SK-N-DZ (cell line): ENCODE measurements at regions not wholly inside any gene's neighbourhood (a gene's known extent, or its start where the extent isn't known, plus 50 kb on each side); places are given as distances from the start of the nearest gene placed in this dataset.

Experiments used
- DNase-seq: peaks from one replicate; pipeline ENCODE4 v3.0.0-alpha.2; 2015; ENCODE audit warnings: low spot score

DNA sequence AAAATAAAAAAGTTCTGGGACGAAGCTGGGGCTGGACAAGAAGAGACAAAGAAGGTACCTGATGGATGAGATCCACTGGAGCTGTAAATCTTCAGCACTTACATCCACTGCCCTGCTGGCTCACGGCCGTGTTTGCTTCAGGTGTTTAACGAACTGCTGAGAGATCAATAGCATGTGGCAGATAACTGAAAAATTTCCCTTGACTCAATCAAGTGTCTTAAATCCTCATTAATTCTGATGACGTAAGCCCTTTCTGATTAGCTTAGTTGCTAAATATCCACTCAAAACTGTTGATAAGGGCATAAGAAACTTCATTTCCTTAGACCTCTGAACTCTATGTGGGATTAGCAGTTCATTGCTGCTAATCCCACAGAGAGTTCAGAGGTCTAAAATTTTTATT is 354.2 kb upstream of the HS3ST1 start:
- no peak for DNase-seq

DNA sequence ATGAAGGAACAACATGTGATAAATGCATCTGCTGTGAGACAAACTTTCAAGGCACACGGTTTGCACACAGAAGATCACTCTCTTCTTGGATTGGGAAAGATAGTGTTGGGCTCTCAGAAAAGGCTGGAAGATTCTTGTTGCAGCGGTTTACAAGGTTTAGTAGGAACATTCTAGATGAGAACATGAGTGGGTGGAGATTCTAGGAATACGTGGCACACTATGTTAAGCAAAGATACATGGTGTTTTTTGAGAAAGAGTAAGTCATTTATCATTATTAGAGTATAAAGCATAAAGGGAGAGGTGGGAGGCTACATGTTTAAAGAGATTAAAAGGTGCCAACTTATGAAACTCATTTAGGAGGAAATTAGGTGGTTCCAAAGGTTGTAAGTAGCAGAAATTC is 348.8 kb upstream of the HS3ST1 start:
- DNase-seq, result no peak

DNA sequence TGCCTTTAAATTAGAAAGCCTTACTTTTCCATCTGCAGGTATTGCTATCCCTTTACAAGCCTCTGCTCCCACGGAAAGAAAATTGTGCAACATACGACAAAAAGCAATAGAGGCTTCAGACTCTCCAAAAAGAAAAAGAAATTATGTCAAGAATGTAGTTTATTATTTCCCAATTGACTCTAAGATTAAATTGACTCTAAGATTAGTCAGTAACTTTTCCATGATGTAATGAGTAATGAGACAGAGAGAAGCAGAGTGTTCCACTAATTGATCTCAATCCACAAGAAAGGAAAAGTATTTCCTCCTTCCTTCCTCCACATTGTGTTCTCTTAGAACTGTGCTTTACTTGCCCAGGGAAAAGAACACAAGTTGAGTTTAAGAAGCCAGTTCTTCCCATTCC is 345.7 kb upstream of the HS3ST1 start:
- DNase-seq, result no peak

GRCh38 chr4:11773798-11774197 is 345.1 kb upstream of the HS3ST1 start:
- no peak for DNase-seq

DNA sequence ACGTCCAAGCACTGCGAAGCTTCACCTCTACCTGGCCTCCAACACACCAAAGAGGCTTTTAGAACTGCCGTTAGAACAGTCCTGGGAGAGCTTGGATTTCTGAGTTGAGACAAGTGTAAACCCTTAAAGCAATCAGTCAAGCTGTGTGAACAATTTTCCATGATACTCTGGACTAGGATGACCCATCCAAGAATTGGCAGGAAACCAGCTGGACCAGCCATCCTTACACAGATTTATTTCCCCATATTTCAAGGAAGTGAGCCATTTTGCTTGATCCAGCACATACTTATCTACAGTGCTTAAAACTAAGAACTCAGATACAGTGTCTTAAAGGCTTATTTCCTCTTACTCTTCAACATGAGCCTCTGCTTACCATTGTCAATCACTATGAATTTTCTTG is 340.7 kb upstream of the HS3ST1 start:
- DNase-seq, result no peak

- no peak for DNase-seq
Measured at GRCh38 chr4:11768251-11768972, 339.7 kb upstream of the HS3ST1 start.

DNA sequence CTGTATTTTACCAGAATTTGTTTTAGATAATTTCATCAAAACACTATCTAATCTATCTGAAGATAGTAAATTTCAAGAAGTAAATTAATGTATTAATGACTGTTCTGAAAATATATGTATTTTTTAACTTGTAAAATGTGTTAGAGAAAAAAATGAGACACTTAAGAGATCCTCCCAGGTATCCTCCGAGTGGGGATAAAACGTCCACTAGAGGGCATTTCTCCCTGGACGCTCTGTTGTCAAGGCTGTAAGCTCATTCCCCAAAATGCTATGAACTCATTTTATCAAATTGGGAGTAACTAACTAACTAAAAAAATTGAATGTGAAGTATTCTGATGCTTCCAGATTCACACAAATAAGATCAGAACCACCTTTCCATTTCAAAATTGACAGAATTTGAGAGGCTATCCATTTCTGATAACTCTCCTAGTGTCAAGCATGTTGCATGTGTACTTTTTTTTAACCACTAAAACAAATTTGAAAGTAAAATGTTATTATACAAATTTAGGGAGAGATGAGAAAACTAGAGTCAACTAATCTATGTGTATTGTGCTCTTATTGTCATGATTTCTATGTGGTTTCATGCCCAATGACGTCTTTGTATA is 337.3 kb upstream of the HS3ST1 start:
- peak; percentile 11 for DNase-seq

GRCh38 chr4:11748164-11748872 is 319.6 kb upstream of the HS3ST1 start:
- DNase-seq, result no peak

DNA sequence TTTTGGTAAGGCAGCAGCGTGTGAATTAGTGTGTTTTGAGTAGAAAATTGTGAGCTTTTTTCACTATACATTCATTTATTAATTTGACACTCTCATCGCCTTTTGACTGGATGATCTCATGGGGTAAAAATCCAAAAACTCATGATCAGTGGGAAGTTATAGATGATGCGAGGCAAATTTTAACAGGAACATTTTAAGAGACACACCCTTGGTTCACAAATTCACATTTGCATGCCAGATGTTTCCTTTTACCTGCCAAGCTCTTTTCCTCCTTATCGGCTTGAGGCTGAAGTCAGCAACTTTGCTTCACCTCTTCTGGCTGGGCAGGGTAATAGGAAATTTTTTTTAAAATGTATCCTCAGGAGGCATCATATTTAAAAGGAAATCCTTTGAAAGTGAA is 318.0 kb upstream of the HS3ST1 start:
- no peak for DNase-seq

DNA sequence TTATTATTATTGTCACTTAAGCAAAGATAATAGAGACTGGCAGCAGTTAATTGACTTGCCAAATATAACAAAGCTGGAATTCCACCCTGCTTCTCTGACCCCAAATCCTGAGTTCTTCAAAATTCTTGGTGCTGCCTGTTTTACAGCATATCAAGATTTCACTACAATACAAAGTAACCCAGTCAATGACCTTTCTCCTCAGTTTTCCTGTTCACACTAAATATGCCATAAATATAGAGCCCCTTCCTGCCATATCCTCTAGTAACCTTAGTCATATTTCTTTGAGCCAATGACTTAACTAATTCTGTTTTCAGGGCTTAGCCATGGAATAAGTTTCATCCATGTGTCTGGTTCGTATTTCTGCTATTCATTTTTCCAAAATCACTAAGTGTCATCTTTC is 315.3 kb upstream of the HS3ST1 start:
- no peak for DNase-seq

DNA sequence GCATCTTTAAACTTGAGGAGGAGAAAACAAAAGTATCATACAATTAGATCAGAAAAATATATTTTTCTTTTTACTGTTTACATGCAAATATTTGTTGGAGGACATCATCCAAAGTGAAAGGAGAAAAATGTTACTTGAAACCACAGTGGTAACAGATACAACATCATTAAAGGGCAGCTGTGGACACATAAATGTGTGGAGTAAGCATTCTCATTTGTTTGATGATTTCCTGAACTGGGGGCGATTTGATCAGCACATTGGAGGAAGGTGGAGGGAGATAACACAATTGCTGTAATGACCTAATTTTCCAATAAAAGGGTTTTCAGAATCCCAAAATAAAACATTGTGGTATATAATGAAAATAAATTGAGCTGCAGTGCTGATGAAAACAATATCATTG is 314.5 kb upstream of the HS3ST1 start:
- DNase-seq, result no peak

DNA sequence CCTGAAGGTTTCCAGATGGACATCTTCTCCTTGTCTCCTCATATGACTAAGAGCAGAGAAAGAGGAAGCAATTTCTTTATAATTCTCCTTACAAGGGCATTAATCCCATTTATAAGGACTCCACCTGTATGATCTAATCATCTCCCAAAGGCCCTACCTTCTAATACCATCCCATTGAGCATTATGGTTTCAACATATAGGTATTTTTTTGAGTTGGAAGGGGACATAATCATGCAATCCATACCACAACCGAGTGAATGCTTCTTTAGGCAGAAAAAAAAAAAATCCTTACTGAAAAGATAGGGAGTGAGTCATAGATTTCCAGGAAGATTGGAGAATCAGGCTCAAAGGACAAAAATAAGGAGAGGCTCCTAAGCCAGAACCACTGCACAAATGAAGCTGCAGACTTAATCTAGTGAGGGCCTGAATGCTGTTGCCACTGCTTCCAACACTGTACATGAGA is 312.5 kb upstream of the HS3ST1 start:
- DNase-seq, result no peak

DNA sequence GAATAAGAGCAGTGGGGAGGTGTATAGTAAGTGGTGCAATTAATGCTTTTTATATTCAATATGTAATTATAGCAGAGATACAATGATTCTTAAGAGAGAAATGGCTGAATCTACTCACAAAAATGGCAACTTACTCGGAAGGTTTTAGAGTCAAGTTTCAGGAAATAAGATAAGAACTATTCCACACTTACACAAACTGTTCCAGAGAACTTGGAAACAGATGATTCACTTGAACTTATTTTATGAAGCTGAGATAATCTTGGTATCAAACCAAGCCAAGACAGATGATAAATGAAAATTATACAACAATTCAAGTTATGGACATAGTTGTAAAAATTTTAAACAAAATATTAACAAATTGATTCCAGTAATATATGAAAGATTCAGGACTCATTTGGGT is 311.3 kb upstream of the HS3ST1 start:
- DNase-seq, result no peak

DNA sequence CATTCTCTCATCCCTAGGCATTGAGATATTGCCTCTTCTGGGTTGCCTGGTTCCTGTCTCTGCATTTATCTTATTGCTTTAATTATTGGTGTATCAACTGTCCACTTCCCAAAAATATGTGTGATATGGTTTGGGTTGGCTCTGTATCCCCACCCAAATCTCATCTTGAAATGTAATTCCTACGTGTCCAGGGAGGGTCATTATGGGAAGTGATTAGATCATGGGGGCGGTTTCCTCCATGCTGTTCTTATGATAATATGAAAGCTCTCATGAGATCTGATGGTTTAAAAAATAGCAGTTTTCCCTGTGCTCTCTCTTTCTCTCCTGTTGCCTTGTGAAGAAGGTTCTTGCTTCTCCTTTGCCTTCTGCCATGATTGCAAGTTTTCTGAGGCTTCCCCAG is 308.3 kb upstream of the HS3ST1 start:
- DNase-seq, result no peak

GRCh38 chr4:11735651-11736050 is 307.0 kb upstream of the HS3ST1 start:
- no peak for DNase-seq

DNA sequence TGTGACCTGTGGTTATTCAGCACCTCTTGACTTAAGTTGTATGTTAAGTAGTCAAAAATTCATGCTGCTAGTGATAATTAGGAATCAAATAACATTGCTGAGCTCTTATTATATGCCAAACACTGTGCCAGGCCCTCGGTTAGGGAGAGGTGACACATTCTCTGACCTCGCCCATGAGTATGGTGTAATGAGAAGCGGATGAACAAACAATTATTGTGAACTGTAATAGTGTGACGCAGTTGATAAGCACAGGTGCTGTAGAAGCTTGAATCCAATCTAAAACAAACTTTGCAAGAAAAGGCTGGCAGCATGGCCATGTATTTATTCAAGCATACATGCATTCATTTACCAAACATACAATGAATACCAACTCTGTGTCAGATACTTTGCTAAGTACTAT is 303.5 kb upstream of the HS3ST1 start:
- no peak for DNase-seq

- DNase-seq, result no peak
Measured at GRCh38 chr4:11730545-11730944, 301.9 kb upstream of the HS3ST1 start.

DNA sequence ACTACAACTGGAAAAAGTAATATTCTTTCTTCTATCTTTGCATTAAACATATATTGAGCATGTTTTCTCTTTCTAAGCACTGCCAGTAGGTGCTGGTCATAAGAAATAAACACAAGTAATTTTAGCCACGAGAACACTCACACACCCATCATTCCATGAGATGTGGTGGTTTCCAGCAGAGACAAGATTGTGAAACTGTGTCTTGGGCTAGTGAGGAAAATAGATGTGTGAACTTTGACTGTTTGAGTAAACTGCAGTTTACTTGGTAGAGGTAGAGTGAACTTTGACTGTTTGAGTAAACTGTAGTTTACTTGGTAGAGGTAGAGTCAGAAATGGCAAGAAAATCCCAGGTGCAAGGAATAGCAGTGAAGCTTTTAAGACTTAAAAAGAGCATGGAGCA is 300.9 kb upstream of the HS3ST1 start:
- no peak for DNase-seq

- no peak for DNase-seq
Measured at GRCh38 chr4:11727903-11728564, 299.3 kb upstream of the HS3ST1 start.

DNA sequence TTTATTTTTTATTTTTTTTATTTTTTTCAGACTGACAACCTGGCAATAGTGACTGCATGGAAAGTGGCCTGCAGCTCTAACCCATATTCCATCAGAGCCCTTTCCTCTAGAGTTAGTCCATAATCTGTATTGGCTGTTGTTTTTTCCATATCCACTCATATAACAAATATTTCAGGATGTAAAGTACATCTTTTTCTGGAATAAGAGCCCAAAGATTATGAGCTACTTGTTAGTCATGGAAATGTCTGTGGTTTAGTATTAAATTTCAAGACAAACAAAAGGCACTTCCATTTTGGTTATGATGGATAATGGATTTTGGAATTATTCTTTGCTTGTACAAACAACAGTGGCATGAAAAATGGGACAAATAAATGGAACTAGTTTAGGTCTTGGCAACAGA is 296.0 kb upstream of the HS3ST1 start:
- no peak for DNase-seq

DNA sequence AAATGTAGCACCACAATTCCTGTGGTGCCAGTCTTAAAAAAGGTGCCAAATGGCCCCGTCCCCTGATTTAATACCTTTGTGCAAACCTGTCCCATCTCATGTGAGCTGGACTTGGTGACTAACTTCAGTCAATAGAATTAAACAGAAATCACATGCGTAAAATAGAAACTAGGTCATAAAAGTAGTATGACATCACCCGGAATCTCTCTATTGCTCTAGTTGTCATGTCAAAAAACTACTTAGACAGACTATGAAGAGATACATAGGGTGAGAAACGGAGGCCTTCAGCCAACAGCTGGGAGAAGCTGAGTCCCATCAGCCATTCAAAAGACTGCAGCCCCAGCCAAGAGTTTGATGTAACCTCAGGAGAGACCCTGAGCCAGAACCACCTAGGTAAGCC is 293.5 kb upstream of the HS3ST1 start:
- no peak for DNase-seq

DNA sequence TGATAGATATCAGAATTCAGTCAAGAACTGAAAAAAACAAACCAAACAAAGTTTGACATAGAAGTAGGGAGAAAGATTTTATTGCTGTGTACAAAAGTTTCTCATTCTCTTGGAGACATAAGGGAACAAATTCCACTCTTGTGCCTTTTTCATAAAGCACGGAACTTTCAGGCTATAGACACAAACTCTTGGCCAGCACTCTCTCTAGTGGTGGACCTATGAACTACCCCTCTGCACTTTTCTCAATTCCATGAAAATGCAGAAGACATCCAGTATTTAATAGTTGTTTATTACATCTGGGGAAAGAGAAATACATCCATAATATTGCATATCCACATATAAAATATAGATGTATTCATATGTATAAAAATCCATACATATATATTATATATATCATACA is 291.6 kb upstream of the HS3ST1 start:
- no peak for DNase-seq
